ENCODE measurements at regions not wholly inside any gene's neighbourhood (a gene's known extent, or its start where the extent isn't known, plus 50 kb on each side); places are given as distances from the start of the nearest gene placed in this dataset.
A peak's percentile ranks its signal among the peaks of the same experiment; 100 is the strongest.

DNA sequence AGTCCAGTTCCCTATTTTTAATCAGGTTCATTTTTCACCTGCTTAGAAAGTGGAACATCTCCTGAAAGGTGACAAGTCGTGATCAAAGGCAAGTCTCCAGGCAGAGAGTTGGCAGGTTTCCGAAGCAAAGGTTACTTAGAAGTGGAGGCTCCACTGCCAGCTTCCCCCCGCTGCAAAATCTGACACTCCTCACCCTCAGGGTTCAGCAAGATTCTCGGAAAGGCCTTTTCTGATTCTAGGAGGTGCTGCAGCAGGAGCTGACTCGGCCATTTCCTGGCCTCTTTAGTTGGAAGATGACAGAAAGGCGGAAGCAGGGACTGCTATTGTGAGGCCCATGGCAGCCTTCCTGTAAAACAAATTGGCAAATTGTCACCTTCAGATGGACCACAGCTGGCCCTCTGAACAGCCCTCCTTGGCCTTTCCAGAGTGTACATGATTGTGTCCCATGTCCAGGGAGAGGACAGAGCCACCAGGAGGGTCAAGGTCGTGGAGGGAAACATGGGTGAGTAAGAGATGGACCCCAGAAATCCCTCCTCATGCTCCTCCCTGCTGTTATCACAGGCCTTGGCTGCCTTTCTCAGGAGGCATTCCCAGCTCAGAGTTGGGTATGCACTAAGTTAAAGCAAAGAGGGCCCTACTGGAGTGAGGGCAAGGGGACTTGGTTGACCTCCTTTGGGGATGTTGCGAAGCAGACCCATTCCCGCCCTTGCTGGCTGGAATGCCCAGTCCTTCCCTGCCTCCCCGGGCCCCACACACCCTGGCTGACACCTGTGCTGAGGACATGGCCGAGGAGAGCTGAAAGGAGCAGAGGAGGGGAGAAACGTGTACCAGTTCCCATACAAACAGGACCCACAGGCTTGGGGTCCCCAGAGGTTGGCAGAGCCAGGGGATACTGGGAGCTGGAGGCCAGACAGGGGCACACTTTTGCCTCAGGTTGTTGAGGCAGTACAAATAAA lies 115.5 kb upstream of the IRF2BP2 start:
- intact Hi-C loops (cut with DNase I) = loop anchor here (10.0 kb wide), 1 partner anchor 349 kb away; no protein-coding TSS in a partner anchor
- ATAC-seq (no peak), DNase-seq (no peak)
- Histone ChIP-seq H3K9me3 (no peaks in the 10 kb centered on the region), H3K4me3 (no peak overlapping the region), H3K36me3 (no peaks in the 10 kb centered on the region), H3K4me1 (peaks cover 77% of the 10 kb centered on the region), H3K27ac (peak overlapping the region; percentile 99), H3K27me3 (no peaks in the 10 kb centered on the region)
- TF ChIP-seq, protein P1, sequence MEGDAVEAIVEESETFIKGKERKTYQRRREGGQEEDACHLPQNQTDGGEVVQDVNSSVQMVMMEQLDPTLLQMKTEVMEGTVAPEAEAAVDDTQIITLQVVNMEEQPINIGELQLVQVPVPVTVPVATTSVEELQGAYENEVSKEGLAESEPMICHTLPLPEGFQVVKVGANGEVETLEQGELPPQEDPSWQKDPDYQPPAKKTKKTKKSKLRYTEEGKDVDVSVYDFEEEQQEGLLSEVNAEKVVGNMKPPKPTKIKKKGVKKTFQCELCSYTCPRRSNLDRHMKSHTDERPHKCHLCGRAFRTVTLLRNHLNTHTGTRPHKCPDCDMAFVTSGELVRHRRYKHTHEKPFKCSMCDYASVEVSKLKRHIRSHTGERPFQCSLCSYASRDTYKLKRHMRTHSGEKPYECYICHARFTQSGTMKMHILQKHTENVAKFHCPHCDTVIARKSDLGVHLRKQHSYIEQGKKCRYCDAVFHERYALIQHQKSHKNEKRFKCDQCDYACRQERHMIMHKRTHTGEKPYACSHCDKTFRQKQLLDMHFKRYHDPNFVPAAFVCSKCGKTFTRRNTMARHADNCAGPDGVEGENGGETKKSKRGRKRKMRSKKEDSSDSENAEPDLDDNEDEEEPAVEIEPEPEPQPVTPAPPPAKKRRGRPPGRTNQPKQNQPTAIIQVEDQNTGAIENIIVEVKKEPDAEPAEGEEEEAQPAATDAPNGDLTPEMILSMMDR (IDR thresholded peaks at IDR 0.05) = no peak

DNA sequence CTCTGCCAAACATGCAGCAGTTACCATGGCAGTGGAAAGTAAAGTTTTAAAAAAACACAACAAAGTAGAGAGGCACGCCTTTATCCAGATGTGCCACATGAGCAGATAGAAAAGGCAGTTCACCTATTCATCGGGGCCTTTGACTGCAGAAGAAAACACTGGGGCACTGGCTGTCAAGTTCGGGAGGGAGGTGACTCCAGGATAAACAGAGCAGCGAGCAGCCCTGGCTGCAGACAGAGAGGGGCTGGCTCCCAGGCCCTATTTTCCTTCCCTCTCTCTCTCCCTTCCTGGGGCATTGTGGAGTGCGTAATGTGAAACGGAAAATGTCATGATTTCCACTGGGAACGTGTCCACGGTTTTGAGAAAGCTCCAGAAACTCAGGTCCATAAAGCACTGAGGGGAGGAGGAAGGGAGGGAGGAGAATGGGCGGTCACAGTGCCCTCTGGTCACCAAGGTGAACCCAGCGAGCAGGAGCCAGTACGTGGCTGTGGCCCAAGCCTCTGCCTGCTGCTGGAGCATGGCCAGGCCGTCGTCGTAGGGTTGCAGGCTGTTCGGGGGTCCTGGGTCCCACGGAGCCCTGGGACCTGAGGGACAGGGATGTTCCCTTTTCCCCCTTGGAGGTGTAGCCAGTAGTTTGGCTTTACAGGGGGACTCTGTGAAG lies 114.7 kb upstream of the IRF2BP2 start:
- DNase-seq (peak; percentile 81), ATAC-seq (peak; percentile 50)
- intact Hi-C loops (cut with DNase I) = loop anchor here (5.0 to 10.0 kb wide), 2 partner anchors 112 to 350 kb away; partner anchors contain the start of gene IRF2BP2
- Histone ChIP-seq H3K4me1 (peaks cover 85% of the 10 kb centered on the region), H3K36me3 (no peaks in the 10 kb centered on the region), H3K27ac (peak overlapping the region; percentile 99), H3K9me3 (no peaks in the 10 kb centered on the region), H3K27me3 (no peaks in the 10 kb centered on the region), H3K4me3 (peak overlapping the region; percentile 30)
- TF ChIP-seq, protein P1 (IDR thresholded peaks at IDR 0.05) = no peak

DNA sequence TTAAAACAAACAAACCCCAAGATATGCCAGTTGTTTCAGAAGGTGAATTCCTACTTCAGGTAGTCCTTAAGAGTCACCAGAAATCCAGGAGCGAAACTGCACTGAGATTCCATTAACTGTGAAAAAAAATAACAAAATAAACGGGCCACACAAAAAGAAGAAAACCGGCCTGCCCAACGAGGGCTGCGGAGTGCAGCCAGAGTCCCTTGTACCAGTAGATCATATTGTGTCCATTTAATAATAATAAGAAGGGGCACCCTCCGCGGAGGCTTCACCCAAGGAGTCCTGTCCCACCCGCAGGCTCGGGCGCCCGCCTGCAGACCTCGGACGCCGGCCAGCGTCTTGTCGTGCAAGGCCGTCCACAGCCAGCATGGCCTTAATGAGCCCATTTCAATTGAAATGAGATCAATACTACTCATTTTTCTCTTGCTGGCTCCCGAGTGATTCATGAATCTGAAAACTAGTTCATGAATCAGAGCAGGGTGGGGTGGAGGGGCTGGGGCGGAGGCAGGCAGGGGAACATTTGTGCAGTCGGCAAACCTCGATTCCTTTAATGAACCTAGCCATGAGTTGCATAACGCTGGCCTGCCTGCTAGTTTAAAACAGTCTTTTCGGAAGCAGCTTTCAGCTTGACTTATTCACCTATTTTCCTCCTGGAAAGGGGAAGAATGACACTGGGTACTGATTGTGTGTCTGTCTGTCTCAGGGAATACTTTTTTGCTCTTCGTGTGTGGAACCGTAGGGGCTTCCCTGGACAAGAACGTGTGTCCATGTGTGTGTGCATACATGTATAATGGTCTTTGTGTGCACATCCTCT lies 113.1 kb upstream of the IRF2BP2 start:
- H3K27me3 ChIP-seq = no peaks in the 10 kb centered on the region
- H3K4me3 ChIP-seq = peak overlapping the region; percentile 30
- intact Hi-C loops (cut with DNase I) = loop anchor here (5.0 to 10.0 kb wide), 2 partner anchors 111 to 352 kb away; partner anchors contain the start of gene IRF2BP2
- H3K36me3 ChIP-seq = no peaks in the 10 kb centered on the region
- peak overlapping the region; percentile 99 for H3K27ac ChIP-seq
- H3K4me1 ChIP-seq = peaks cover 94% of the 10 kb centered on the region
- H3K9me3 ChIP-seq = no peaks in the 10 kb centered on the region
- ATAC-seq = peak; percentile 34
- peak; percentile 81 for DNase-seq
- TF ChIP-seq, protein P1 (IDR thresholded peaks at IDR 0.05) = no peak

DNA sequence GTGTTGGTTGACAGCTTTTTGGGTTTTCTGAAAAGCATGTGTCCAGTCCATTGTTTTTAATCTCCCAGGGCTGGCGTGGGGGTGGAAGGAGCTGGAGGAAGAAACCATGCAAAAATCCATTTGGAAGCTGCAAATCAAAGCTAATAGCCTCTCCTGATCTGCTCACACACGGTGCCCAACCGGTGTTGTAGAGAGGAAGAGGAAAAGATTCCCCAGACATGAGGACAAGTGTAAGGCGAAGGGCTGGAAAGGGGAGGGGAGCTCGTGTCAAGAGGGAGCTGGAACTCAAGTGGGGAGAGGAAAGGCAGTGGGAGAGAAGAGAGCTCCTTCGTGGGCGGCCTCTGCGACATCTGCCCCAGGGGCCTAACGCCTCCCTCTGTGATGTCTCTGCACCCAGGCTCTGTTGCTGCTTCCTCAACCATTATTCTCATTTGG lies 112.3 kb upstream of the IRF2BP2 start:
- Histone ChIP-seq H3K4me1 (peaks cover 93% of the 10 kb centered on the region), H3K4me3 (no peak overlapping the region), H3K9me3 (no peaks in the 10 kb centered on the region), H3K36me3 (no peaks in the 10 kb centered on the region), H3K27ac (peak overlapping the region; percentile 99), H3K27me3 (no peaks in the 10 kb centered on the region)
- DNase-seq = no peak
- ATAC-seq = no peak
- TF ChIP-seq, protein P1 (IDR thresholded peaks at IDR 0.05) = no peak
- intact Hi-C loops (cut with DNase I) = loop anchor here (5.0 to 10.0 kb wide), 2 partner anchors 110 to 353 kb away; partner anchors contain the start of gene IRF2BP2
